RWPE2 (cell line): ENCODE measurements at regions not wholly inside any gene's neighbourhood (a gene's known extent, or its start where the extent isn't known, plus 50 kb on each side); places are given as distances from the start of the nearest gene placed in this dataset.
"Not testable (repeated sequence)": the region's sequence is repeated elsewhere in the genome, so short reads cannot be mapped to it uniquely, and the experiment has no call there.

Source experiments
- ATAC-seq: fragments of 200-7000 bp; cut with Tn5 transposase; 3 replicates; pipeline ENCODE4 v1.9.1; 2021; ENCODE audit warnings: low read depth
- DNase-seq: peaks from one replicate; pipeline ENCODE4 v3.0.0-alpha.2; 2020; ENCODE audit warnings: low spot score
- H3K27ac ChIP-seq: fragments of 450-650 bp; 2 replicates; pipeline ENCODE4 v1.5.1; 2017; ENCODE audit warnings: mild to moderate bottlenecking; ENCODE audit not compliant: poor library complexity, severe bottlenecking
- H3K27me3 ChIP-seq: fragments of 250-450 bp; sonication (Bioruptor Pico); 2 replicates; pipeline ENCODE4 v1.5.1; 2021; ENCODE audit warnings: mild to moderate bottlenecking, moderate library complexity; ENCODE audit not compliant: insufficient read depth, poor library complexity, severe bottlenecking
- H3K36me3 ChIP-seq: fragments of 250-450 bp; sonication (Bioruptor Pico); 2 replicates; pipeline ENCODE4 v1.5.1; 2020; ENCODE audit warnings: low read depth, mild to moderate bottlenecking, moderate library complexity
- H3K4me1 ChIP-seq: fragments of 250-450 bp; sonication (Bioruptor Pico); 2 replicates; pipeline ENCODE4 v1.5.1; 2021; ENCODE audit warnings: mild to moderate bottlenecking, moderate library complexity; ENCODE audit not compliant: insufficient read depth, poor library complexity, severe bottlenecking
- H3K4me3 ChIP-seq: fragments of 250-450 bp; sonication (Bioruptor Pico); 2 replicates; pipeline ENCODE4 v1.5.1; 2021; ENCODE audit warnings: mild to moderate bottlenecking, moderate library complexity; ENCODE audit not compliant: severe bottlenecking
- H3K9me3 ChIP-seq: fragments of 250-450 bp; sonication (Bioruptor Pico); 2 replicates; pipeline ENCODE4 v1.5.1; 2021; ENCODE audit warnings: mild to moderate bottlenecking, moderate library complexity; ENCODE audit not compliant: severe bottlenecking
- CTCF ChIP-seq: fragments of 450-650 bp; IDR thresholded peaks from one replicate; pipeline ENCODE4 v1.5.1; 2017; ENCODE audit warnings: mild to moderate bottlenecking, moderate library complexity; ENCODE audit not compliant: poor library complexity, severe bottlenecking

DNA sequence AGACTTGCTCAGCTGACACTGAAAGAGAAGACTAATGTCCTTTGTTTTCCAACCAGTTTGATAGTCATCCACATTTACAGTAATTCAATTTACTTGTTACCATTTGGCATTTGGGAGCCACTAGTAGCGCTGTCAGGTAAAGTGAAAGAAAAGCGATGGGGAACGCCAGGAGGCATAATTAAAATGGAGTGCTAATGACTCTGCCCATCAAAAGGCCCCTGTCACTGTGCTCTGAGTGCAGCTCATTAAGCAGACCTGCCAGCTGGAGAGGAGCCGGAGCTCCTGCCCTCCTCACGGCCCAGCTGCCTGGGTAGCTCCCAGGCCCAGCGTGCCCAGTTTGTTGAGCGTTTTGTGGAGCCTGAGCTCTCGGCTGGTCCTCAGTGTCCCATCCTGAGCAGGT lies 463.6 kb upstream of the CCDC196 start:
- no peak for ATAC-seq

GRCh38 chr14:66025779-66026178 lies 460.4 kb upstream of the CCDC196 start:
- ATAC-seq (no peak), DNase-seq (no peak)
- no peak overlapping the region for H3K4me3 ChIP-seq
- H3K27me3 ChIP-seq = no peaks in the 10 kb centered on the region
- H3K36me3 ChIP-seq = no peaks in the 10 kb centered on the region
- H3K9me3 ChIP-seq = no peaks in the 10 kb centered on the region
- no peaks in the 10 kb centered on the region for H3K4me1 ChIP-seq
- H3K27ac ChIP-seq = no peak overlapping the region
- TF ChIP-seq CTCF = no peak

More for the DNA sequence above, 463.6 kb upstream of the CCDC196 start:
- Histone ChIP-seq H3K27ac (no peak overlapping the region), H3K9me3 (no peaks in the 10 kb centered on the region), H3K4me3 (no peak overlapping the region), H3K27me3 (no peaks in the 10 kb centered on the region), H3K36me3 (no peaks in the 10 kb centered on the region), H3K4me1 (no peaks in the 10 kb centered on the region)
- TF ChIP-seq CTCF = no peak
- no peak for DNase-seq

DNA sequence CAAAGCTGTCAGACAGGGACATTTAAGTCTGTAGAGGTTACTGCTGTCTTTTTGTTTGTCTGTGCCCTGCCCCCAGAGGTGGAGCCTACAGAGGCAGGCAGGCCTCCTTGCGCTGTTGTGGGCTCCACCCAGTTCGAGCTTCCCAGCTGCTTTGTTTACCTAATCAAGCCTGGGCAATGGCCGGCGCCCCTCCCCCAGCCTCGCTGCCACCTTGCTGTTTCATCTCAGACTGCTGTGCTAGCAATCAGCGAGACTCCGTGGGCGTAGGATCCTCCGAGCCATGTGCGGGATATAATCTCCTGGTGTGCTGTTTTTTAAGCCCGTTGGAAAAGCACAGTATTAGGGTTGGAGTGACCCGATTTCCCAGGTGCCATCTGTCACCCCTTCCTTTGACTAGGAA lies 454.2 kb upstream of the CCDC196 start:
- not testable (repeated sequence) for H3K27ac ChIP-seq, H3K27me3 ChIP-seq, H3K4me3 ChIP-seq, ATAC-seq, H3K9me3 ChIP-seq, H3K36me3 ChIP-seq, H3K4me1 ChIP-seq, DNase-seq

GRCh38 chr14:66032800-66033199 lies 453.4 kb upstream of the CCDC196 start:
- Histone ChIP-seq H3K4me3 (no peak overlapping the region), H3K4me1 (no peaks in the 10 kb centered on the region), H3K9me3 (peaks cover 3% of the 10 kb centered on the region), H3K36me3 (no peaks in the 10 kb centered on the region), H3K27ac (no peak overlapping the region), H3K27me3 (peaks cover 15% of the 10 kb centered on the region)
- no peak for DNase-seq
- no peak for TF ChIP-seq CTCF
- no peak for ATAC-seq

GRCh38 chr14:66036547-66036946 lies 449.6 kb upstream of the CCDC196 start:
- no peak for TF ChIP-seq CTCF
- no peaks in the 10 kb centered on the region for H3K4me1 ChIP-seq
- no peak for DNase-seq
- no peaks in the 10 kb centered on the region for H3K36me3 ChIP-seq
- H3K27me3 ChIP-seq = peaks cover 15% of the 10 kb centered on the region
- H3K4me3 ChIP-seq = no peak overlapping the region
- no peaks in the 10 kb centered on the region for H3K9me3 ChIP-seq
- no peak overlapping the region for H3K27ac ChIP-seq
- ATAC-seq = no peak

DNA sequence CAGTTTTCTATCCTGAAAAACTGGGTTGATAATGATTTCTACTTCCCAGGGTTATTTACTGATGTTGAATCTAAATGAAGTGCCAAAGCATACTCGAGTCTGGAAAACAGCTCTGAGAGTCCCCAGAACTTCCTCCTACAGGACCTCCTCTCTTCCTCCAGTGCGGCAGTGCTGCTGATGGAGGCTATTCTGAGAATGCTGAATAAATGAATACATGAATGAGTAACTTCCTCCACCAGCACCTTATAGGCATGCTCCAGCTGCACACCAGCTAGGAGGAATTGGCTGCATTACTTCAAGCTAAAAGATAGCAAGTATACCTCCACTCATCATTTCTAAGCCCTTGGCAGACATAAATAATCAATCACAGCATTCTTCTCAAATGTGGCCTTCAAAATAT lies 448.8 kb upstream of the CCDC196 start:
- DNase-seq = no peak

More for the DNA sequence above, 448.8 kb upstream of the CCDC196 start:
- Histone ChIP-seq H3K9me3 (no peaks in the 10 kb centered on the region), H3K36me3 (no peaks in the 10 kb centered on the region), H3K27ac (no peak overlapping the region), H3K27me3 (peaks cover 15% of the 10 kb centered on the region), H3K4me3 (no peak overlapping the region), H3K4me1 (no peaks in the 10 kb centered on the region)
- no peak for ATAC-seq
- no peak for TF ChIP-seq CTCF
